B cell (primary cell): ENCODE measurements at regions not wholly inside any gene's neighbourhood (a gene's known extent, or its start where the extent isn't known, plus 50 kb on each side); places are given as distances from the start of the nearest gene placed in this dataset.

Source experiments
- ATAC-seq: fragments of 200-7000 bp; cut with Tn5 transposase; one replicate; pipeline ENCODE4 v1.10.0; 2021; ENCODE audit warnings: low read depth, mild to moderate bottlenecking, moderate number of reproducible peaks, moderate library complexity
- CTCF ChIA-PET: fragments of 350-600 bp; sonication (Branson Sonifier 250); formaldehyde crosslinking; loops from one replicate; lab custom pipeline; 2021; ENCODE audit warnings: antibody characterized with exemption, inconsistent platforms; lab: Charles Lee
- POLR2A ChIA-PET: fragments of 350-600 bp; sonication (Branson Sonifier 250); formaldehyde crosslinking; loops from one replicate; lab custom pipeline; 2021; ENCODE audit warnings: antibody characterized with exemption; lab: Charles Lee
- DNase-seq: peaks from one replicate; pipeline ENCODE4 v3.0.0; 2013
- H2AFZ ChIP-seq: 2 replicates; pipeline ENCODE4 v1.6.1; 2012; ENCODE audit warnings: mild to moderate bottlenecking, low read depth, low read length; ENCODE audit not compliant: insufficient read depth, poor library complexity, severe bottlenecking
- H3K27ac ChIP-seq, 2 donors: 1 replicate in 1 of 2; 2 replicates in 1 of 2; pipeline ENCODE4 v1.5.1; 2012 to 2013; ENCODE audit warnings: low read length in 2 of 2, mild to moderate bottlenecking in 2 of 2, moderate library complexity in 1 of 2
- H3K27me3 ChIP-seq, 4 experiments: fragments of 200-600 bp in 1 of 4; sonication (generic) in 1 of 4; replicated peaks in 1 of 4; 1 replicate in 2 of 4; 2 replicates in 2 of 4; pipeline versions ENCODE4 v1.6.1 to v1.7.0; 2013 to 2016; ENCODE audit warnings: low read length in 3 of 4, mild to moderate bottlenecking in 2 of 4, mixed read lengths in 1 of 4, moderate library complexity in 1 of 4; ENCODE audit not compliant: insufficient read depth in 4 of 4, control insufficient read depth in 3 of 4; ENCODE audit errors: control extremely low read depth in 1 of 4
- H3K36me3 ChIP-seq, 2 experiments: replicated peaks in 1 of 2; 1 replicate in 1 of 2; 2 replicates in 1 of 2; pipeline versions ENCODE4 v1.6.1 to v1.7.1; 2013; ENCODE audit warnings: low read length in 1 of 2; ENCODE audit not compliant: insufficient read depth in 2 of 2, control insufficient read depth in 1 of 2; ENCODE audit errors: control extremely low read depth in 1 of 2, extremely low read depth in 1 of 2
- H3K4me1 ChIP-seq, 2 donors: fragments of 200-600 bp in 1 of 2; sonication (generic) in 1 of 2; 1 replicate in 1 of 2; 2 replicates in 1 of 2; pipeline versions ENCODE4 v1.5.1 to v1.6.1; 2013 to 2017; ENCODE audit warnings: low read length in 2 of 2; ENCODE audit not compliant: control insufficient read depth in 2 of 2, insufficient read depth in 2 of 2
- H3K4me2 ChIP-seq: replicated peaks from 2 replicates; pipeline ENCODE3; 2012; ENCODE audit warnings: mild to moderate bottlenecking, low read depth, low read length; ENCODE audit not compliant: poor library complexity, severe bottlenecking
- H3K4me3 ChIP-seq, 5 experiments: fragments of 200-600 bp in 1 of 5; sonication (generic) in 1 of 5; 1 replicate in 3 of 5; 2 replicates in 2 of 5; pipeline versions ENCODE4 v1.5.1 to v1.7.0; 2011 to 2016; ENCODE audit warnings: low read length in 4 of 5, mild to moderate bottlenecking in 4 of 5, low read depth in 2 of 5, control low read depth in 1 of 5, moderate library complexity in 1 of 5; ENCODE audit not compliant: insufficient read depth in 1 of 5; ENCODE audit errors: control extremely low read depth in 1 of 5, extremely low read depth in 1 of 5
- H3K79me2 ChIP-seq: fragments of 200-600 bp; sonication (generic); one replicate; pipeline ENCODE4 v1.6.0; 2016; ENCODE audit warnings: low read length; ENCODE audit not compliant: control insufficient read depth, insufficient read depth
- H3K9ac ChIP-seq: fragments of 200-600 bp; sonication (generic); 2 replicates; pipeline ENCODE4 v1.6.1; 2017; ENCODE audit warnings: mild to moderate bottlenecking, low read length, moderate library complexity
- H3K9me3 ChIP-seq, 3 donors: one replicate each; pipeline versions ENCODE4 v1.6.1 to v1.7.1; 2013; ENCODE audit warnings: low read length in 2 of 3; ENCODE audit not compliant: control insufficient read depth in 2 of 3, insufficient read depth in 1 of 3; ENCODE audit errors: control extremely low read depth in 1 of 3
- H4K20me1 ChIP-seq: 2 replicates; pipeline ENCODE4 v1.6.0; 2012; ENCODE audit warnings: mild to moderate bottlenecking, low read length; ENCODE audit not compliant: insufficient read depth, control insufficient read depth, poor library complexity, severe bottlenecking
- H3K27ac Mint-ChIP-seq: one replicate; pipeline ENCODE4 v1.8.0; 2021; ENCODE audit warnings: mixed read lengths
- H3K27me3 Mint-ChIP-seq: one replicate; pipeline ENCODE4 v1.8.0; 2021; ENCODE audit warnings: mixed read lengths
- H3K4me1 Mint-ChIP-seq: one replicate; pipeline ENCODE4 v1.8.0; 2021; ENCODE audit warnings: mixed read lengths
- H3K4me3 Mint-ChIP-seq: one replicate; pipeline ENCODE4 v1.8.0; 2021; ENCODE audit warnings: mixed read lengths
- H3K9me3 Mint-ChIP-seq: one replicate; pipeline ENCODE4 v1.8.0; 2022; ENCODE audit warnings: mixed read lengths; ENCODE audit not compliant: insufficient read depth
- CTCF ChIP-seq: fragments of 200-600 bp; IDR thresholded peaks from one replicate; pipeline ENCODE4 v1.8.0; 2022; ENCODE audit warnings: antibody characterized with exemption, mild to moderate bottlenecking
- EZH2 ChIP-seq: IDR thresholded peaks from 2 replicates; pipeline ENCODE4 v1.6.1; 2012; ENCODE audit warnings: borderline replicate concordance, low read depth, mild to moderate bottlenecking, moderate library complexity, low read length; ENCODE audit not compliant: insufficient read depth, poor library complexity, severe bottlenecking
- WGBS: methylation state at CpG from one replicate; pipeline ENCODE4 v1.1.5; 2013; ENCODE audit warnings: missing lambda C conversion rate; ENCODE audit not compliant: insufficient coverage; 5-methylcytosine and 5-hydroxymethylcytosine counted together
- intact Hi-C: fragments of 100-400 bp; cut with micrococcal nuclease; formaldehyde crosslinking; loops from one replicate; pipeline ENCODE4 v1.10.0; 2022

GRCh38 chr13:73403355-73404120, 344.7 kb downstream of the KLF5 start:
- ATAC-seq, result no peak

More at GRCh38 chr13:73403355-73404120, 344.7 kb downstream of the KLF5 start:
- POLR2A ChIA-PET, result no interaction called here
- TF ChIP-seq EZH2 (no peak), CTCF (no peak)
- H3K36me3 ChIP-seq, result no peaks in the 10 kb centered on the region
- H3K4me1 Mint-ChIP-seq, result no peaks in the 10 kb centered on the region
- no peaks in the 10 kb centered on the region for H3K9me3 Mint-ChIP-seq
- no CpG with 5 or more reads among the region's 1 CpG for WGBS
- H3K4me3 Mint-ChIP-seq, result no peak overlapping the region
- H4K20me1 ChIP-seq, result no peaks in the 10 kb centered on the region
- no peak overlapping the region for H3K9ac ChIP-seq
- no peak overlapping the region for H3K4me2 ChIP-seq
- H2AFZ ChIP-seq, result no peak overlapping the region
- no peaks in the 10 kb centered on the region for H3K9me3 ChIP-seq
- DNase-seq, result no peak
- no peak overlapping the region for H3K27ac ChIP-seq
- H3K27me3 ChIP-seq, result no peaks in the 10 kb centered on the region
- H3K79me2 ChIP-seq, result no peaks in the 10 kb centered on the region
- intact Hi-C loops, result no loop called here
- no peak overlapping the region for H3K27ac Mint-ChIP-seq
- H3K4me1 ChIP-seq, result no peaks in the 10 kb centered on the region
- CTCF ChIA-PET, result no interaction called here
- no peak overlapping the region for H3K4me3 ChIP-seq
- no peaks in the 10 kb centered on the region for H3K27me3 Mint-ChIP-seq
